ENCODE measurements at regions not wholly inside any gene's neighbourhood (a gene's known extent, or its start where the extent isn't known, plus 50 kb on each side); places are given as distances from the start of the nearest gene placed in this dataset.
"Not testable (repeated sequence)": the region's sequence is repeated elsewhere in the genome, so short reads cannot be mapped to it uniquely, and the experiment has no call there.

- in situ Hi-C loops (cut with HindIII; ENCODE audit: low pct_unique_long_range_greater_than_20kb, low sequenced_read_pairs) = no loop called here
- no peak overlapping the region for H3K27ac ChIP-seq (ENCODE audit: low read length)
- ATAC-seq = no peak
- no peaks in the 10 kb centered on the region for H3K4me1 ChIP-seq (ENCODE audit: control insufficient read depth, insufficient read depth, low read length)
- ChIA-PET POLR2A (no interaction called here), CTCF (no interaction called here)
- no peaks in the 10 kb centered on the region for H3K36me3 ChIP-seq (ENCODE audit: control insufficient read depth, insufficient read depth, low read length)
- peak overlapping the region in 1 of 2 experiments; percentile 30; a peak in 1 of 4 replicates for H3K4me3 ChIP-seq (ENCODE audit: low read depth in 2 of 2, low read length in 2 of 2)
- no peaks in the 10 kb centered on the region for H3K27me3 ChIP-seq (ENCODE audit: control insufficient read depth, insufficient read depth, low read length)
- no TSS peak for BruUV-seq (replicated peaks)
- TF ChIP-seq, protein P1, sequence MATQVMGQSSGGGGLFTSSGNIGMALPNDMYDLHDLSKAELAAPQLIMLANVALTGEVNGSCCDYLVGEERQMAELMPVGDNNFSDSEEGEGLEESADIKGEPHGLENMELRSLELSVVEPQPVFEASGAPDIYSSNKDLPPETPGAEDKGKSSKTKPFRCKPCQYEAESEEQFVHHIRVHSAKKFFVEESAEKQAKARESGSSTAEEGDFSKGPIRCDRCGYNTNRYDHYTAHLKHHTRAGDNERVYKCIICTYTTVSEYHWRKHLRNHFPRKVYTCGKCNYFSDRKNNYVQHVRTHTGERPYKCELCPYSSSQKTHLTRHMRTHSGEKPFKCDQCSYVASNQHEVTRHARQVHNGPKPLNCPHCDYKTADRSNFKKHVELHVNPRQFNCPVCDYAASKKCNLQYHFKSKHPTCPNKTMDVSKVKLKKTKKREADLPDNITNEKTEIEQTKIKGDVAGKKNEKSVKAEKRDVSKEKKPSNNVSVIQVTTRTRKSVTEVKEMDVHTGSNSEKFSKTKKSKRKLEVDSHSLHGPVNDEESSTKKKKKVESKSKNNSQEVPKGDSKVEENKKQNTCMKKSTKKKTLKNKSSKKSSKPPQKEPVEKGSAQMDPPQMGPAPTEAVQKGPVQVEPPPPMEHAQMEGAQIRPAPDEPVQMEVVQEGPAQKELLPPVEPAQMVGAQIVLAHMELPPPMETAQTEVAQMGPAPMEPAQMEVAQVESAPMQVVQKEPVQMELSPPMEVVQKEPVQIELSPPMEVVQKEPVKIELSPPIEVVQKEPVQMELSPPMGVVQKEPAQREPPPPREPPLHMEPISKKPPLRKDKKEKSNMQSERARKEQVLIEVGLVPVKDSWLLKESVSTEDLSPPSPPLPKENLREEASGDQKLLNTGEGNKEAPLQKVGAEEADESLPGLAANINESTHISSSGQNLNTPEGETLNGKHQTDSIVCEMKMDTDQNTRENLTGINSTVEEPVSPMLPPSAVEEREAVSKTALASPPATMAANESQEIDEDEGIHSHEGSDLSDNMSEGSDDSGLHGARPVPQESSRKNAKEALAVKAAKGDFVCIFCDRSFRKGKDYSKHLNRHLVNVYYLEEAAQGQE (IDR thresholded peaks at IDR 0.05; ENCODE audit: insufficient read depth in 1 of 2, low read depth in 2 of 2, low read length in 1 of 2) = no peak
- intact Hi-C loops (cut with micrococcal nuclease; ENCODE audit: unreplicated experiment) = no loop called here
- H3K9me3 ChIP-seq (ENCODE audit: control insufficient read depth, insufficient read depth, low read depth, low read length) = peaks cover 25% of the 10 kb centered on the region; the same call in 1 of the 2 replicates
- DNase-seq (ENCODE audit: low read depth, low spot score) = no peak
Measured at GRCh38 chr7:64463636-64464375, 99.1 kb downstream of the ZNF680 start.

DNA sequence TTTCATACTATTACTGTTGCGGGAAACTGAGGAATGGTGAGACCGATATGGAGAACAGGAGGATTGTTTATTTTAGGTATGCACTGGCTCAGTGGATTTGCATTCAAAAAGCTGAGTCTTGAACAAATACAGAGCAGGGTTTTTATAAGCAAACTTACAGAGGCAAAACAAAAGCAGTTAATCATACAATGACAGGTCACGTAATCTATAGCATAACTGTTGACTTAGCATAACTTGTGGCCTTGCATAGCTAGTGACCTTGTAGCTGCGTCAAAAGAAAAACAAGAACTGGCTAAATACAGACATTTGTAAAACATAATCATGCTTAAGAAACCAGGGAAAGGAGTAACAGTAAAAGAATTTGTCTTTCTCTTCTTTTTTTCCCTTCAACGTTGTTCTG is 103.0 kb downstream of the ZNF680 start:
- BruUV-seq (replicated peaks); H3K27me3 ChIP-seq (ENCODE audit: control insufficient read depth, insufficient read depth, low read length); H3K4me3 ChIP-seq (ENCODE audit: low read depth in 2 of 2, low read length in 2 of 2); in situ Hi-C loops (cut with HindIII; ENCODE audit: low pct_unique_long_range_greater_than_20kb, low sequenced_read_pairs); ATAC-seq; CTCF ChIA-PET; H3K27ac ChIP-seq (ENCODE audit: low read length); DNase-seq (ENCODE audit: low read depth, low spot score); POLR2A ChIA-PET; H3K4me1 ChIP-seq (ENCODE audit: control insufficient read depth, insufficient read depth, low read length); H3K36me3 ChIP-seq (ENCODE audit: control insufficient read depth, insufficient read depth, low read length): not testable (repeated sequence)
- H3K9me3 ChIP-seq (ENCODE audit: control insufficient read depth, insufficient read depth, low read depth, low read length) = peaks cover 13% of the 10 kb centered on the region; the same call in 1 of the 2 replicates
- intact Hi-C loops (cut with micrococcal nuclease; ENCODE audit: unreplicated experiment) = loop anchor here (10.0 kb wide), 1 partner anchor 65 kb away; no protein-coding TSS in a partner anchor

- no TSS peak for BruUV-seq (replicated peaks)
- Histone ChIP-seq H3K27ac (ENCODE audit: low read length) (no peak overlapping the region), H3K4me1 (ENCODE audit: control insufficient read depth, insufficient read depth, low read length) (no peaks in the 10 kb centered on the region), H3K27me3 (ENCODE audit: control insufficient read depth, insufficient read depth, low read length) (no peaks in the 10 kb centered on the region), H3K9me3 (ENCODE audit: control insufficient read depth, insufficient read depth, low read depth, low read length) (peaks cover 20% of the 10 kb centered on the region; the same call in 1 of the 2 replicates), H3K36me3 (ENCODE audit: control insufficient read depth, insufficient read depth, low read length) (no peaks in the 10 kb centered on the region), H3K4me3 (ENCODE audit: low read depth in 2 of 2, low read length in 2 of 2) (no peak overlapping the region)
- POLR2A ChIA-PET = interaction anchor here (0.5 kb wide), 1 partner anchor 329 kb away, joined by 7 read pairs; no protein-coding TSS in a partner anchor
- ATAC-seq = no peak
- DNase-seq (ENCODE audit: low read depth, low spot score) = no peak
- in situ Hi-C loops (cut with HindIII; ENCODE audit: low pct_unique_long_range_greater_than_20kb, low sequenced_read_pairs) = no loop called here
- TF ChIP-seq POLR2AphosphoS5 (IDR thresholded peaks at IDR 0.05; ENCODE audit: low read depth, low read length) = no peak
- TF ChIP-seq, protein P2, sequence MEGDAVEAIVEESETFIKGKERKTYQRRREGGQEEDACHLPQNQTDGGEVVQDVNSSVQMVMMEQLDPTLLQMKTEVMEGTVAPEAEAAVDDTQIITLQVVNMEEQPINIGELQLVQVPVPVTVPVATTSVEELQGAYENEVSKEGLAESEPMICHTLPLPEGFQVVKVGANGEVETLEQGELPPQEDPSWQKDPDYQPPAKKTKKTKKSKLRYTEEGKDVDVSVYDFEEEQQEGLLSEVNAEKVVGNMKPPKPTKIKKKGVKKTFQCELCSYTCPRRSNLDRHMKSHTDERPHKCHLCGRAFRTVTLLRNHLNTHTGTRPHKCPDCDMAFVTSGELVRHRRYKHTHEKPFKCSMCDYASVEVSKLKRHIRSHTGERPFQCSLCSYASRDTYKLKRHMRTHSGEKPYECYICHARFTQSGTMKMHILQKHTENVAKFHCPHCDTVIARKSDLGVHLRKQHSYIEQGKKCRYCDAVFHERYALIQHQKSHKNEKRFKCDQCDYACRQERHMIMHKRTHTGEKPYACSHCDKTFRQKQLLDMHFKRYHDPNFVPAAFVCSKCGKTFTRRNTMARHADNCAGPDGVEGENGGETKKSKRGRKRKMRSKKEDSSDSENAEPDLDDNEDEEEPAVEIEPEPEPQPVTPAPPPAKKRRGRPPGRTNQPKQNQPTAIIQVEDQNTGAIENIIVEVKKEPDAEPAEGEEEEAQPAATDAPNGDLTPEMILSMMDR (IDR thresholded peaks at IDR 0.05) = no peak
- TF ChIP-seq, protein P1 (IDR thresholded peaks at IDR 0.05; ENCODE audit: insufficient read depth in 1 of 2, low read depth in 2 of 2, low read length in 1 of 2) = no peak
- TF ChIP-seq TCF7L2 (IDR thresholded peaks at IDR 0.05; ENCODE audit: low read depth, low read length) = no peak
- TF ChIP-seq SIN3A (IDR thresholded peaks at IDR 0.05; ENCODE audit: borderline replicate concordance, insufficient read depth, low read depth, low read length) = no peak
- intact Hi-C loops (cut with micrococcal nuclease; ENCODE audit: unreplicated experiment) = loop anchor here (10.0 kb wide), 1 partner anchor 51 kb away; no protein-coding TSS in a partner anchor
- CTCF ChIA-PET = no interaction called here
Measured at GRCh38 chr7:64433590-64433989, 119.8 kb downstream of the ZNF736 start.
